GM08714 (cell line): ENCODE measurements at regions not wholly inside any gene's neighbourhood (a gene's known extent, or its start where the extent isn't known, plus 50 kb on each side); places are given as distances from the start of the nearest gene placed in this dataset.

Experiments
- H3K4me3 ChIP-seq: fragments of 200-500 bp; sonication (Bioruptor generic); 2 replicates; pipeline ENCODE4 v1.5.1; 2014; ENCODE audit warnings: mild to moderate bottlenecking, low read length, inconsistent platforms
- ZNF274 ChIP-seq: IDR thresholded peaks from 2 replicates; pipeline ENCODE4 v1.6.1; 2012; ENCODE audit warnings: mild to moderate bottlenecking, low read depth, low read length

DNA sequence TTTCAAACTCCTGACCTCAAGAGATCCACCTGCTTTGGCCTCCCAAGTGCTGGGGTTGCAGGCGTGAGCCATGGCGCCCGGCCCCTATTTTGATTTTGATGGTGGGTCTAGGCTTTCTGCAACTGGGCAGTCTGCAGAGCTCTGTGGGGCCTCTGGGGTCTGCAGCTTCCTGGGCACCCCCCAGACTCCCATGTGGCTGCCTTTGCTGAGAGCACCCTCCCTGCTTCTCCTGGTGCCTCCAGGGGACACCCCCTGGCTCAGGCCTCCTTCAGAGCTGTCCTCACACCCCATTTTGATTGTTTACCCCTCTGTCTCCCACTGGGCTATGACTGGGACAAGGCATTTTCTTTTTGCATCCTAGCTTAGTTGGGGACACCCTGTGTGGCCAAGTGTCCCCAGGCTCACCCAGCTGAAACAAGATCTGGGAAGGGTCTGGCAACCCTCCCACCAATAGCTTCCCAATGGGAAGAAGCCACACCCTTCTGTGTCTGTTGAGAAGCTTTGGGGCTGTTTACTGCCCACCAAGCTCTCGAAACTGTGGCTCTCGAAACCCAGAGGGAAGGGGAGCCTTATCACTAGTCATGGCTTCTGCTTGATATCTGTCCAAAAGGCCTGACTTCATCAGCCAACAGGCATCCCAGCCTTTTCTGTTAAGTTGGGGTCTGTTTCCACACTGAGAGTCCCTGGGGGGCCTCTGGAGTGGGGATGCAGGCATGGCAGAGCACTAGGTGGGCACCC lies 204.4 kb upstream of the IER5L start:
- no peak for TF ChIP-seq ZNF274
- H3K4me3 ChIP-seq: no peak overlapping the region

- no peak for TF ChIP-seq ZNF274
- no peak overlapping the region for H3K4me3 ChIP-seq
Observed at GRCh38 chr9:129381481-129381957, 203.5 kb upstream of the IER5L start.

DNA sequence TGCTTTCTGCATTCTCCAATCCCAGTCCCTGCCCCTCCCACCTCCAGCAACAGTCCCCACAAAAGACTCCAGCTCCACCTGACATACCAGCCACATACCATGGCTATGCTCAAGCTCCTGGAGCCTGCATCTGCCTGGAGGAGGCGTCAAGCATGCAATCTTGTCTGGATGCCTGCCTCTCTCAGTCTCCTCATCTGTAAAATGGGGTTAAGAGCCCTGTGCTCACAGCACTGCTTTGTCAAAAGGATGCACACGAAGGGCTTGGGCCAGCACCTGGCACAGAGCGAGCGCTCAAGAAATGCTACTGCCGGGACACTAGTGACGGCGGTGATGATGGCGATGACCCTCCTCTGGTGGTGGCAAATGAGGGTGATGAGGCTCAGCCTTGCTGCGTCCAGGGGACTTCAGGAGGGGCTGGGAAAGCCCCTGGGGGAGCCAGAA lies 202.9 kb upstream of the IER5L start:
- TF ChIP-seq ZNF274: no peak

GRCh38 chr9:129379886-129380285 lies 201.8 kb upstream of the IER5L start:
- no peak for TF ChIP-seq ZNF274
- H3K4me3 ChIP-seq: no peak overlapping the region

More for the DNA sequence above, 202.9 kb upstream of the IER5L start:
- H3K4me3 ChIP-seq: no peak overlapping the region

- no peak overlapping the region for H3K4me3 ChIP-seq
- no peak for TF ChIP-seq ZNF274
Observed at GRCh38 chr9:129379181-129379836, 201.2 kb upstream of the IER5L start.

- TF ChIP-seq ZNF274: no peak
- H3K4me3 ChIP-seq: no peak overlapping the region
Observed at GRCh38 chr9:129377931-129378661, 200.0 kb upstream of the IER5L start.

DNA sequence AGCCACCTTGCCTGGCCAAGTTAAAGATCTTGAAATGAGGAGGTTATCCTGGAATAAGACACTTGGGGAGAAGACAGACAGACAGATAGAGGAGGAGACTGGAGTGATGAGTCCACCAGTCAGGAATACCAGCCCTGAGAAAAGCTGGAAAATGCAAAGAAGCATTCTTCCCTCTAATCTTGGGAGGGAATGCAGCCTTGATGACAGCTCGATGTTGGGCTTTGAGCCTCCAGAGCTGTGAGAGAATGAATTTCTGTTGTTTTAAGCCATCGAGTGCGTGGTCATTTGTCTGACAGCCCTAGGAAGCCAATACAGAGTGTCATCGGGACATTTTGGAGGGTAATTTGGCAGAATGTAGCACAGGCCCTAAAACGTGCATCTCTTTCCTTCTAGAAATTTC lies 199.1 kb upstream of the IER5L start:
- no peak overlapping the region for H3K4me3 ChIP-seq
- no peak for TF ChIP-seq ZNF274

DNA sequence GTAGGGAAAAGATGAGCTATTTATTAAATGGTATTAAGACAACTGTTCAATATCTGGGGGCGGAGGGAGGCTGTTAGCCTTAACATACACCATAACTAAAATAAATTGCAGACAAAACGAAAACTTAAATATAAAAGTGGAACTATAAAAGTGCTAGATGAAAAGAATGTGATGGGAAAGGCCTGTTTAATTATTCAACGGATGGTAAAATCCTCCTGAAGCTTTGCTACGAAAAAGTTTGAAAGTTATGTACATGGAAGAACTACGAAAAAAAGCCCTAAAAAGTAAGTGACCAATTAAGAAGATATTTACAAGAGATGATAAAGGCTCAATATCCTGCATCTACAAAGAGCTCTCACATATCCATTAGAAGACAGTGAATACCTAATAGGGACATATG lies 197.8 kb upstream of the IER5L start:
- no peak for TF ChIP-seq ZNF274
- no peak overlapping the region for H3K4me3 ChIP-seq

- H3K4me3 ChIP-seq: no peak overlapping the region
- no peak for TF ChIP-seq ZNF274
Observed at GRCh38 chr9:129374651-129375050, 196.6 kb upstream of the IER5L start.

DNA sequence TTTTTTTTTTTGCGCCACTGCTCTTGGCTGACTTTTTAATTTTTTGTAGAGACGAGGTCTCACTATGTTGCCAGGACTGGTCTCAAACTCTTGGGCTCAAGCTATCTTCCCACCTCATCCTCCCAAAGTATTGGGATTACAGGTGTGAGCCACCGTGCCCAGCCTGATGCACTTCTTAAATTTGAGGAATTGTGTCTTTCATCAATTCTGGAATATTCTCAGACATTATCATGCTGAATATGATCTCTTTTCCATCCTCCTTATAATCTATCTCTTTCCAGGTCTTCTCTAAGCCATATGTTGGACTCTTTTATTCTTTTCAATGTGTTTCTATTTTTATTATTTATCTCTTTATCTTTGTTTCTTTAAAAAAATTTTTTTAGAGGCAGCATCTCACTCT lies 196.2 kb upstream of the IER5L start:
- TF ChIP-seq ZNF274: no peak

GRCh38 chr9:129373361-129373760 lies 195.3 kb upstream of the IER5L start:
- no peak for TF ChIP-seq ZNF274
- no peak overlapping the region for H3K4me3 ChIP-seq

More for the DNA sequence above, 196.2 kb upstream of the IER5L start:
- no peak overlapping the region for H3K4me3 ChIP-seq

DNA sequence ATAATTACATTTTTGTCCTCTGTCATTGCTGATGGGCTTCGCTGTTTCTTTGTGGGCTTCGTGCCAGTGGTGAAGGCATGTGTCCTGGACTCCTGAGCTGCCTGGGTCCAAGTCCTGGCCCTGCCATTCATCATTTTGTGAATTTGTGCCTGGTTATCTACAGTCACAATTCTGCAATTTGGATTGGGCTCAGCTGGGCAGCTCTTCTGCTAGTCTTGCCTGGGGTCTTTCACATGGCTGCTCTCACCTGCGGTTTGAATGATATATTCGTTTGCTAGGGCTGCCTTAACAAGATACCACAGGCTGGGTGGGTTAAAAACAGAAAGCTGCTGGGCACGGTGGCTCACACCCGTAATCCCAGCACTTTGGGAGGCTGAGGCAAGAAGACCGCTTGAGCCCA lies 192.7 kb upstream of the IER5L start:
- H3K4me3 ChIP-seq: no peak overlapping the region
- no peak for TF ChIP-seq ZNF274

DNA sequence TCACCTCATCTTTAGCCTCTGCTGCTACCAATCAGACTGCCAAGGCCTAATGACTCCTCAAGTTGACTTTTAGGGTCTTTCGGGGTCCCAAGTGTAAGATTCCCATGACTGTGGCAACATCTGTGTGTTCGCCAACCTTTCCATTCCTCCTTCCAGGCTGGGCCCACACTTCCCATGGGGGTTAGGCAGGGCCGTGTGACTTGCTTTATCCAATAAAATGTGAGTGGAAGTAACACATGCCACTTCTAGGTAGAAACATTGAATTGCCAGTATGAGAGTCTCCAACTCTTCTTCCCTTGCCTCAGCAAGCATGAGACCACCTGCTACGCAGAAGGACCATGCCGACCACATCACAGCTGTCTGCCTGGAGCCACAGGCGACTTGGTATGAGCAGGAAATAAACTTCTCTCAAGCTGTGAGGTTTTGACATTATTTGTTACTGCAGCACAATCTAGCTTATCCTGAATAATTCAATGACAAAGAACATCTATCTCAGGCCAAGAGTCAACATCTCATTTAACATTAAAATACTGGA lies 190.4 kb upstream of the IER5L start:
- TF ChIP-seq ZNF274: no peak
- H3K4me3 ChIP-seq: no peak overlapping the region

GRCh38 chr9:129367287-129367686 lies 189.2 kb upstream of the IER5L start:
- no peak for TF ChIP-seq ZNF274
- H3K4me3 ChIP-seq: no peak overlapping the region
